Calu3 (cell line): ENCODE measurements at regions not wholly inside any gene's neighbourhood (a gene's known extent, or its start where the extent isn't known, plus 50 kb on each side); places are given as distances from the start of the nearest gene placed in this dataset.

ENCODE experiments used
- BruUV-seq: library from RNA; stranded (reverse); fragments of 400-500 nt; replicated peaks from 2 replicates; lab custom pipeline; 2021; lab: Mats Ljungman, UMichigan
- CTCF ChIA-PET: fragments of 300-600 bp; sonication (Branson Sonifier 250); formaldehyde crosslinking; loops from one replicate; lab custom pipeline; 2022; ENCODE audit warnings: antibody characterized with exemption; lab: Charles Lee
- DNase-seq: peaks from one replicate; pipeline ENCODE4 v3.0.0; 2022
- H3K27ac Mint-ChIP-seq: one replicate; pipeline ENCODE4 v1.8.0; 2022; ENCODE audit warnings: mixed read lengths; ENCODE audit not compliant: unreplicated experiment
- H3K27me3 Mint-ChIP-seq: one replicate; pipeline ENCODE4 v1.8.0; 2022; ENCODE audit warnings: mixed read lengths; ENCODE audit not compliant: unreplicated experiment
- H3K36me3 Mint-ChIP-seq: one replicate; pipeline ENCODE4 v1.8.0; 2022; ENCODE audit warnings: mild to moderate bottlenecking, moderate library complexity, mixed read lengths; ENCODE audit not compliant: insufficient read depth, unreplicated experiment
- H3K4me1 Mint-ChIP-seq: one replicate; pipeline ENCODE4 v1.8.0; 2022; ENCODE audit warnings: mild to moderate bottlenecking, low read depth, mixed read lengths; ENCODE audit not compliant: unreplicated experiment
- H3K4me3 Mint-ChIP-seq: one replicate; pipeline ENCODE4 v1.8.0; 2022; ENCODE audit warnings: mild to moderate bottlenecking, low read depth, moderate library complexity, mixed read lengths; ENCODE audit not compliant: unreplicated experiment
- H3K9me3 Mint-ChIP-seq: one replicate; pipeline ENCODE4 v1.8.0; 2022; ENCODE audit warnings: low read depth, mixed read lengths; ENCODE audit not compliant: unreplicated experiment
- intact Hi-C: fragments of 100-400 bp; cut with micrococcal nuclease; formaldehyde crosslinking; loops from one replicate; pipeline ENCODE4 v1.10.0; 2022; ENCODE audit not compliant: unreplicated experiment
- TF ChIP-seq, protein P1 (sequence below): fragments of 200-600 bp; IDR thresholded peaks from one replicate; pipeline ENCODE4 v1.8.0; 2022; ENCODE audit warnings: antibody characterized with exemption; ENCODE audit not compliant: unreplicated experiment

DNA sequence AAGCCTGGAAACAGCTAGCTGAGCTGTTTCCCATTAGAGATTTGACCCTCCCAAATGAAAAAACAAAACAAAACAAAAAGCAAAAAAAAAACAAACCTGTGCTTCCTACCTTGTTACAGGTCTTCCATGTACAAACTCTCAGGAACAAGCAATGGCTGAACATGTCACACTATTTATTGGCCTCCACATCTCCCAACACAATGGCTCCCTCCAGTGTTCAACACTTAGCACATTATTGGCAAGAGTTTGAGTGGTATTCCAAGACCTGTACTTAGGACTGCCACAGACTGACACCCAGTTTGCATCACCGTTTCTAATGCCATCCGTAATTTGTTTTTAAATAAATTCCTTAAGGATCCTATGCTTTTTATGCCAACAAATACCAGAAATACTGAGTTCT is 195.0 kb upstream of the OLFM3 start:
- Mint-ChIP-seq H3K27ac (no peak overlapping the region), H3K27me3 (no peaks in the 10 kb centered on the region), H3K4me3 (no peak overlapping the region), H3K36me3 (peaks cover 4% of the 10 kb centered on the region), H3K9me3 (no peaks in the 10 kb centered on the region), H3K4me1 (no peaks in the 10 kb centered on the region)
- CTCF ChIA-PET = no interaction called here
- intact Hi-C loops = loop anchor here (1.0 to 5.0 kb wide), 5 partner anchors 198 to 671 kb away; no protein-coding TSS in a partner anchor
- peak; percentile 19 for DNase-seq
- BruUV-seq = no TSS peak
- TF ChIP-seq, protein P1, sequence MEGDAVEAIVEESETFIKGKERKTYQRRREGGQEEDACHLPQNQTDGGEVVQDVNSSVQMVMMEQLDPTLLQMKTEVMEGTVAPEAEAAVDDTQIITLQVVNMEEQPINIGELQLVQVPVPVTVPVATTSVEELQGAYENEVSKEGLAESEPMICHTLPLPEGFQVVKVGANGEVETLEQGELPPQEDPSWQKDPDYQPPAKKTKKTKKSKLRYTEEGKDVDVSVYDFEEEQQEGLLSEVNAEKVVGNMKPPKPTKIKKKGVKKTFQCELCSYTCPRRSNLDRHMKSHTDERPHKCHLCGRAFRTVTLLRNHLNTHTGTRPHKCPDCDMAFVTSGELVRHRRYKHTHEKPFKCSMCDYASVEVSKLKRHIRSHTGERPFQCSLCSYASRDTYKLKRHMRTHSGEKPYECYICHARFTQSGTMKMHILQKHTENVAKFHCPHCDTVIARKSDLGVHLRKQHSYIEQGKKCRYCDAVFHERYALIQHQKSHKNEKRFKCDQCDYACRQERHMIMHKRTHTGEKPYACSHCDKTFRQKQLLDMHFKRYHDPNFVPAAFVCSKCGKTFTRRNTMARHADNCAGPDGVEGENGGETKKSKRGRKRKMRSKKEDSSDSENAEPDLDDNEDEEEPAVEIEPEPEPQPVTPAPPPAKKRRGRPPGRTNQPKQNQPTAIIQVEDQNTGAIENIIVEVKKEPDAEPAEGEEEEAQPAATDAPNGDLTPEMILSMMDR = no peak

DNA sequence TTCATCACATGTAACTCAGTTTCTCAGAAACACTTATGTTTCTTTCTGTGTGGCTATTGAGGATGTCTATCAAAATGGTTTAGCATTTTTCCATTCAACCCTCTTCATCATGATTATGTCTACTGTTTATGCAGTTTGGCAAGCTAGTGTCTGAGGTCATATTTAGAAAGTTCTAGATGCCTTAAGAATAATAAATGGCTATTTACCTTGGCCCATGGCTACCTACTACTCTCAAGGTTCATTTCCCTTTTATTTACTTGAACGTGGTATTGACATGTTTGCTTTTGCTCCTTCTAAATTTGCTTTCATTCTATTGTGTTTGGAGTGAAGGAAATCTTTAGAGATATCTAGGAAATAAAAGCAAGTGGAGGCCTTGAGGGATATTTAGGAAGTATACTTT is 193.7 kb upstream of the OLFM3 start:
- intact Hi-C loops = loop anchor here (2.0 to 5.0 kb wide), 3 partner anchors 252 to 670 kb away; no protein-coding TSS in a partner anchor

DNA sequence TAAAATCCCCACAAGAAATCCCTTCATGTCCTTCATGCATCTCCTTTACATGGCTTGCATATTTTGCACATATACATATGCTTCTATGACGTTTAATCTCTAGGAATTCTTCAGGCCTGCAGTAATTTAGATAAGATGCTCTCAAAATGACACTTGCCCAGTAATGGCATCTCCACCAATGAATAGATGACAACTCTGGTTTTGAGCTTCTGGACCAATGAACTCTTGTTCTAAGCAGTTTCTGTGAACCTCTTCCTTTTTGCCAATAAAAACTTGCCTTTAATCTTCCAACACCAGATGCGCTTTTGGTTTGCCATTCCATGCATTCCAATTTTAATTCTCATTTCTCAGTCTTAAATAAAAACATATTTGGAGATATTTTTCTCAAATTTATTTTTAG is 189.8 kb upstream of the OLFM3 start:
- no peak for DNase-seq
- BruUV-seq = no TSS peak
- CTCF ChIA-PET = no interaction called here
- Mint-ChIP-seq H3K4me3 (no peak overlapping the region), H3K9me3 (peaks cover 4% of the 10 kb centered on the region), H3K36me3 (no peaks in the 10 kb centered on the region), H3K27me3 (no peaks in the 10 kb centered on the region), H3K4me1 (no peaks in the 10 kb centered on the region), H3K27ac (no peak overlapping the region)
- TF ChIP-seq, protein P1 = no peak
- intact Hi-C loops = no loop called here

More for the DNA sequence above, 193.7 kb upstream of the OLFM3 start:
- peaks cover 4% of the 10 kb centered on the region for H3K36me3 Mint-ChIP-seq
- CTCF ChIA-PET = no interaction called here
- no peaks in the 10 kb centered on the region for H3K4me1 Mint-ChIP-seq
- DNase-seq = no peak
- no peak overlapping the region for H3K4me3 Mint-ChIP-seq
- BruUV-seq = no TSS peak
- TF ChIP-seq, protein P1 = no peak
- peaks cover under 1% of the 10 kb centered on the region for H3K9me3 Mint-ChIP-seq
- H3K27ac Mint-ChIP-seq = no peak overlapping the region
- no peaks in the 10 kb centered on the region for H3K27me3 Mint-ChIP-seq

DNA sequence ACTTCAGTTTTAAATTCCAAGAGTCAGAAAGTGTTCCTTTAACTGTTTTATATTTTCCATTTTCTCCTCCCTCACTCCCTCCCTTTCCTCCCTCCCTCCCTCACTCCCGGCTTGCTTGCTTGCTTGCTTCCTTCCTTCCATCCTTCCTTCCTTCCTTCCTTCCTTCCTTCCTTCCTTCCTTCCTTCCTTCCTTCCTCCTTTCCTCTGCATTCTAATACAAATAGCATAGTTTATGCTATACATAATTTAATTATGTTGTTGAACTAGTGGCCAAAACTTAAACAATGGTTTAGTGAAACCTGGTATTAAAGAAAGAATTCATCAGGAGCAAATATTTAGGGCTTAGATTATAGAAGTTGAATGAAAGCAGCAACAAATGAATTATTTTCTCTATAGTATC is 188.5 kb upstream of the OLFM3 start:
- intact Hi-C loops = no loop called here
- Mint-ChIP-seq H3K27me3 (no peaks in the 10 kb centered on the region), H3K4me1 (no peaks in the 10 kb centered on the region), H3K9me3 (peaks cover 4% of the 10 kb centered on the region), H3K27ac (no peak overlapping the region), H3K4me3 (no peak overlapping the region), H3K36me3 (no peaks in the 10 kb centered on the region)
- BruUV-seq = no TSS peak
- TF ChIP-seq, protein P1 = no peak
- CTCF ChIA-PET = no interaction called here
- no peak for DNase-seq
